ENCODE measurements at regions not wholly inside any gene's neighbourhood (a gene's known extent, or its start where the extent isn't known, plus 50 kb on each side); places are given as distances from the start of the nearest gene placed in this dataset.

DNA sequence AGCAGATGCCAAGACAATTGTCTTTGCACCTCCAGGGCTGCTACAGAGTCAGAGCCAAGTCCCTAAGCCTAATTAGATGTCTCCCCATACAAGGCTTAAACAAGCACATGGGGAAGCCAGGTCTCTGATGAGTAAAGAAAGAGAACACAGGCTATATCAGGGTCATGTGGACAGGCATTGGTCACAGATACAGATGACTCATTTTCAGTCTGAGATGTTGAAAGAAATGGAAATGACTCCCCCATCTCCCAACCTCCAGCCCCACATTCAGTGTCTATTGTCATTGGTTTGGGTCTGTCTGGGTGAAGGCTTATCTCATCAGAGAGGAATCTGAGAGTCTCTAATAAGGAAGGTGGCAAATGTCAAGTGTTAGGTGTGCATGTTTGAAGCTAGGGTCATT is 290.1 kb upstream of the KIAA1217 start:
- TF ChIP-seq, protein P1, sequence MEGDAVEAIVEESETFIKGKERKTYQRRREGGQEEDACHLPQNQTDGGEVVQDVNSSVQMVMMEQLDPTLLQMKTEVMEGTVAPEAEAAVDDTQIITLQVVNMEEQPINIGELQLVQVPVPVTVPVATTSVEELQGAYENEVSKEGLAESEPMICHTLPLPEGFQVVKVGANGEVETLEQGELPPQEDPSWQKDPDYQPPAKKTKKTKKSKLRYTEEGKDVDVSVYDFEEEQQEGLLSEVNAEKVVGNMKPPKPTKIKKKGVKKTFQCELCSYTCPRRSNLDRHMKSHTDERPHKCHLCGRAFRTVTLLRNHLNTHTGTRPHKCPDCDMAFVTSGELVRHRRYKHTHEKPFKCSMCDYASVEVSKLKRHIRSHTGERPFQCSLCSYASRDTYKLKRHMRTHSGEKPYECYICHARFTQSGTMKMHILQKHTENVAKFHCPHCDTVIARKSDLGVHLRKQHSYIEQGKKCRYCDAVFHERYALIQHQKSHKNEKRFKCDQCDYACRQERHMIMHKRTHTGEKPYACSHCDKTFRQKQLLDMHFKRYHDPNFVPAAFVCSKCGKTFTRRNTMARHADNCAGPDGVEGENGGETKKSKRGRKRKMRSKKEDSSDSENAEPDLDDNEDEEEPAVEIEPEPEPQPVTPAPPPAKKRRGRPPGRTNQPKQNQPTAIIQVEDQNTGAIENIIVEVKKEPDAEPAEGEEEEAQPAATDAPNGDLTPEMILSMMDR (conservative IDR thresholded peaks at IDR 0.05 in 1 of 2, IDR thresholded peaks at IDR 0.05 in 1 of 2; ENCODE audit: low read depth in 1 of 2, low read length in 2 of 2) = no peak
- TF ChIP-seq EZH2 (IDR thresholded peaks at IDR 0.05; ENCODE audit: low read length, missing control alignments) = no peak
